HUES48 (cell line): ENCODE measurements at regions not wholly inside any gene's neighbourhood (a gene's known extent, or its start where the extent isn't known, plus 50 kb on each side); places are given as distances from the start of the nearest gene placed in this dataset.
A peak's percentile ranks its signal among the peaks of the same experiment; 100 is the strongest.
"Not testable (repeated sequence)": the region's sequence is repeated elsewhere in the genome, so short reads cannot be mapped to it uniquely, and the experiment has no call there.

ENCODE experiments used
- H3K27ac ChIP-seq: one replicate; pipeline ENCODE4 v1.7.0; 2013; ENCODE audit warnings: low read depth, low read length, inconsistent platforms
- H3K27me3 ChIP-seq: 2 replicates; pipeline ENCODE4 v1.6.1; 2013; ENCODE audit warnings: mild to moderate bottlenecking, low read length; ENCODE audit not compliant: control insufficient read depth, insufficient read depth
- H3K36me3 ChIP-seq: 2 replicates; pipeline ENCODE4 v1.6.1; 2013; ENCODE audit warnings: low read length; ENCODE audit not compliant: control insufficient read depth, insufficient read depth
- H3K4me1 ChIP-seq: 2 replicates; pipeline ENCODE4 v1.6.1; 2013; ENCODE audit warnings: mild to moderate bottlenecking, low read length; ENCODE audit not compliant: control insufficient read depth, insufficient read depth
- H3K4me3 ChIP-seq: 2 replicates; pipeline ENCODE4 v1.5.1; 2013; ENCODE audit warnings: mild to moderate bottlenecking, low read depth, low read length
- H3K9ac ChIP-seq: 2 replicates; pipeline ENCODE4 v1.6.1; 2013; ENCODE audit warnings: mild to moderate bottlenecking, low read depth, low read length, moderate library complexity
- H3K9me3 ChIP-seq: 2 replicates; pipeline ENCODE4 v1.6.1; 2013; ENCODE audit warnings: low read length; ENCODE audit not compliant: control insufficient read depth, insufficient read depth

- H3K27ac ChIP-seq: peak overlapping the region; percentile 57
- H3K36me3 ChIP-seq: no peaks in the 10 kb centered on the region
- H3K4me1 ChIP-seq: peaks cover 8% of the 10 kb centered on the region; the same call in 1 of the 2 replicates
- no peaks in the 10 kb centered on the region for H3K27me3 ChIP-seq
- peak overlapping the region; percentile 38; the same call in 1 of the 2 replicates for H3K9ac ChIP-seq
- peak overlapping the region; percentile 76 for H3K4me3 ChIP-seq
- peaks cover 13% of the 10 kb centered on the region; the same call in 1 of the 2 replicates for H3K9me3 ChIP-seq
Observed at GRCh38 chrX:52261125-52261462, 76.4 kb downstream of the MAGED4 start.

DNA sequence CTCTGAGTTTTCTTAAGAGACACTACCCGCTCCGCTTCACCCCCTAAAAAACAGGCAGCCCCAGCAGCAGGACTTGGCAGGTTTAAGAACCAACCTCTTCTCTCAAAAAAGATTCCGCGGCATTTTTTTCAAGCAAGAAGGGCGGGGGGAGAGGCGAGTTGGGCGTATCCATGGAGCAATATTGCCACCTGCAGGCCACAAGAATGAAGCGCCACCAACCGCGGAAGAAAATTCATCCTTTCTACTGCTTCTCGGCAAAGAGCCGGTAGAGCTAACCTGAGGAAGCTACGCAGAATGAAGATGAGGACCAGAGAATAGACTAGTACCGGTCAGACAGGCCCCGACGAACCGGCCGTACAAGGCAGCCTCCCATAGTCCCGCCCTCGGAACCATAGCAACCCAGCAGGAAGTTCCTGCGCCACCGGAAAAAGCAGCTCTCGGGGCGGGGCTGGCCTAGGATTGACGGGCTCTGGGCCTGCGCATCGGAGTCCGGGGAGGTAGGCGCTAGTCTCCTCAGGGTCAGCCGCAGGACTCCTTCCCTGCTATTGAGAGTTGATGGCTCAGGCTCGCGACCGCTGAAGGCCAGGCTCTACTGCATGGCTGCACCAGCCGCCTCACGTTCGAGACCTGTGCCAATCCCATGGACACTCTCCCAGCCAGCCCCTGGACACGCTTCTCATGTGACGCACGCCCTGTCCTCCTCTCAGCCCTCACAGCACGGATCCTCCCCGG is 76.9 kb downstream of the MAGED4 start:
- Histone ChIP-seq H3K27ac (peak overlapping the region; percentile 88), H3K4me1 (peaks cover 8% of the 10 kb centered on the region; the same call in 1 of the 2 replicates), H3K9me3 (peaks cover 13% of the 10 kb centered on the region; the same call in 1 of the 2 replicates), H3K4me3 (peak overlapping the region; percentile 76), H3K9ac (peak overlapping the region; percentile 60), H3K27me3 (no peaks in the 10 kb centered on the region), H3K36me3 (no peaks in the 10 kb centered on the region)

DNA sequence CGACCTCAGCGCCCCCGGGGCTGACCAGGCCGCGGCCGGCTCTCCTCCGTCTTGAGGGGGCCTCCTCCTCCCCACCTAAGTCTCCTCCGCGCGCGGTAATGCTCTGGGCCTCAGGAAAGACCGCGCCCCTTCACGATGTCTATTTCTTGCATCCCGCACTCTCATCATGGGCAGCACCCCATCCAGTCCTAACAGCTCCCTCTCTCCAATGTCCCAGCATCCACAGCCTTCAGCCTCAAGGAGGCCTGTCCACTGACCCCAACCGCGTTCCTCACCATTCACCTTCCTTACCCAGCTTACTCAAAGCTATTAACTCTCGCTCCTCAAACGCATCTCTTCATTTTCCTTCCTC is 77.5 kb downstream of the MAGED4 start:
- Histone ChIP-seq H3K36me3 (no peaks in the 10 kb centered on the region), H3K27ac (peak overlapping the region; percentile 88), H3K27me3 (no peaks in the 10 kb centered on the region), H3K4me3 (peak overlapping the region; percentile 76), H3K9ac (no peak overlapping the region), H3K9me3 (peaks cover 13% of the 10 kb centered on the region; the same call in 1 of the 2 replicates), H3K4me1 (peaks cover 8% of the 10 kb centered on the region; the same call in 1 of the 2 replicates)

GRCh38 chrX:52263417-52263816 is 78.7 kb downstream of the MAGED4 start:
- Histone ChIP-seq H3K9ac (no peak overlapping the region), H3K4me1 (peaks cover 8% of the 10 kb centered on the region; the same call in 1 of the 2 replicates), H3K36me3 (no peaks in the 10 kb centered on the region), H3K27ac (no peak overlapping the region), H3K27me3 (no peaks in the 10 kb centered on the region), H3K4me3 (no peak overlapping the region), H3K9me3 (peaks cover 6% of the 10 kb centered on the region; the same call in 1 of the 2 replicates)

DNA sequence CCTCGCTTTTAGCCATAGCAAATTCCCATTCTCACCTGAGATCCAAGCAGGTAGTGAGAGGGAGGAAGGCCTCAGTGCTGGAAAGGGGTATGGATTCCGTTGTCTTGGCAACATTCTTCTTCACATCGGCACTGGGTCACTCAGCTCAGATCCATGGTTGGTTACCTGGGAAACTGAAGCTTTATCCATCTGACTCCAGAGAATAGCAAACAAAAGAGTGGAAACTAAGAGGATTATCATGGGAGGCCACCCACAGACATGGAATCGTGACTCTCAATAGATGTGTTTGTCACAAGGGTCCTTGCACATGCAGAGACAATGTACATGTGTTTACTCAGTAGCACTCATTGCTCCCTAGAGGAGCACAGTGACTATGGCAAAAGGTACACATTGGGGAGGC is 81.0 kb downstream of the MAGED4 start:
- H3K4me3 ChIP-seq: no peak overlapping the region
- H3K4me1 ChIP-seq: peaks cover 5% of the 10 kb centered on the region; the same call in 1 of the 2 replicates
- H3K9me3 ChIP-seq: peaks cover 10% of the 10 kb centered on the region
- H3K27ac ChIP-seq: no peak overlapping the region
- H3K27me3 ChIP-seq: no peaks in the 10 kb centered on the region
- H3K36me3 ChIP-seq: no peaks in the 10 kb centered on the region
- H3K9ac ChIP-seq: no peak overlapping the region

- H3K4me1 ChIP-seq, H3K9me3 ChIP-seq, H3K27ac ChIP-seq, H3K4me3 ChIP-seq, H3K9ac ChIP-seq, H3K36me3 ChIP-seq, H3K27me3 ChIP-seq: not testable (repeated sequence)
Observed at GRCh38 chrX:52268502-52268901, 83.8 kb downstream of the MAGED4 start.

DNA sequence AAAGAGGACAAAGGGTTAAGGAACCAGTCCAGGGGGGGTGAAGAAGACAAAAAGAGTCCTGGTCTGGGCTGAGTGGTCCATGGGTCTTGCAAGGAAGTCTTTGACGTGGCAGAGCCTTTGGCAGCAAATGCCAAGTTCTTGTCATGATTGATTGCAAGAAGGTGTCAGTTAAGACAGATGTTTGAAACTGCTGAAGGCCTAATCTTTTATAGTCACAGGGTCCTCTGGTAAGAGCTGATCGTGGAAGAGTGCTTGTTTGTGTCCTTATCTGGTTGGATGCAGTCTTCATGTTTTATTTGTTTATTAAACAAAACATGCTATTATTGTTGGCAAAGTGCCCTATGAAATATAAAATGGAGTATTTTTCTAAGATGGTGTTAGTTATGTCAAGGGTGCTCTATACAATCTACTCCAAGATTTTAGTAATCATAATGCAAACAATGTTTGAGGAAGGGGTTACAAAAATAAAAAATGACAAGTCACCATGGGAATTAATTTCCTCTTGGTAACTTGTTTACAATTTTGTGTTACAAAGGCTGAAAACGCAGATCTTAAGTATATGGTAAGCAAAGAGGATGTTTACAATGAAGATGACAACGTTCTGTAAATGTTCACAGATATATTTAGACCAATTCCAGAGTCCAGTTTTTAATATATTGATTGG is 85.9 kb downstream of the MAGED4 start:
- no peak overlapping the region for H3K4me3 ChIP-seq
- H3K9ac ChIP-seq: no peak overlapping the region
- no peaks in the 10 kb centered on the region for H3K27me3 ChIP-seq
- no peak overlapping the region for H3K27ac ChIP-seq
- H3K9me3 ChIP-seq: peaks cover 18% of the 10 kb centered on the region
- H3K36me3 ChIP-seq: no peaks in the 10 kb centered on the region
- H3K4me1 ChIP-seq: no peaks in the 10 kb centered on the region

- no peaks in the 10 kb centered on the region for H3K27me3 ChIP-seq
- no peaks in the 10 kb centered on the region for H3K4me1 ChIP-seq
- H3K9ac ChIP-seq: no peak overlapping the region
- no peak overlapping the region for H3K27ac ChIP-seq
- H3K9me3 ChIP-seq: peaks cover 18% of the 10 kb centered on the region
- no peaks in the 10 kb centered on the region for H3K36me3 ChIP-seq
- H3K4me3 ChIP-seq: no peak overlapping the region
Observed at GRCh38 chrX:52271206-52271605, 86.5 kb downstream of the MAGED4 start.

DNA sequence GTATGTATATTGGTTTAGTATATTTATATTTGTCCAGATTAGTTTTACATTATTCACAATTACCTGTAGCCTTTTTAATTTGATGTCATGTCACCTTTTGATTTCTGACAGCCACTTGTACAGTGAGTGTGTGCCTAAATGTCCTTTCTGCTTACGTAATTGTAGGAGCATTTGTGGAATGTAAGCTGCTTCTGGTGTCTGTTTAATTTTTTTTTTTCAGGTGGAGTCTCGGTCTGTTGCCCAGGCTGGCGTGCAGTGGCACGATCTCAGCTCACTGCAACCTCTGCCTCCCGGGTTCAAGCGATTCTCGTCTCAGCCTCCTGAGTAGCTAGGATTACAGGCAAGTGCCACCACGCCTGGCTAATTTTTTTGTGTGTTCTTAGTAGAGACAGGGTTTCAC is 91.2 kb upstream of the XAGE2 start:
- Histone ChIP-seq H3K4me1 (0 out of 2 replicates have a peak, but pooled peaks cover 3% of the 10 kb centered on the region), H3K27me3 (no peaks in the 10 kb centered on the region)

GRCh38 chrX:52280812-52281211 is 88.0 kb upstream of the XAGE2 start:
- Histone ChIP-seq H3K9ac (no peak overlapping the region), H3K4me3 (no peak overlapping the region), H3K4me1 (0 out of 2 replicates have a peak, but pooled peaks cover 3% of the 10 kb centered on the region), H3K36me3 (no peaks in the 10 kb centered on the region), H3K27ac (no peak overlapping the region), H3K9me3 (peaks cover 57% of the 10 kb centered on the region), H3K27me3 (no peaks in the 10 kb centered on the region)

More for the DNA sequence above, 91.2 kb upstream of the XAGE2 start:
- Histone ChIP-seq H3K9me3 (peaks cover 58% of the 10 kb centered on the region), H3K9ac (no peak overlapping the region), H3K27ac (no peak overlapping the region), H3K36me3 (no peaks in the 10 kb centered on the region), H3K4me3 (no peak overlapping the region)

GRCh38 chrX:52284865-52285264 is 84.0 kb upstream of the XAGE2 start:
- no peaks in the 10 kb centered on the region for H3K36me3 ChIP-seq
- peaks cover 61% of the 10 kb centered on the region for H3K9me3 ChIP-seq
- H3K4me3 ChIP-seq: no peak overlapping the region
- H3K27me3 ChIP-seq: no peaks in the 10 kb centered on the region
- H3K27ac ChIP-seq: no peak overlapping the region
- 0 out of 2 replicates have a peak, but pooled peaks cover 3% of the 10 kb centered on the region for H3K4me1 ChIP-seq
- no peak overlapping the region for H3K9ac ChIP-seq
